CD14-positive monocyte (primary cell): ENCODE measurements at regions not wholly inside any gene's neighbourhood (a gene's known extent, or its start where the extent isn't known, plus 50 kb on each side); places are given as distances from the start of the nearest gene placed in this dataset.

ENCODE experiments used
- DNase-seq, 3 donors: peaks; one replicate each; pipeline ENCODE4 v3.0.0-alpha.2; 2011 to 2022
- H2AFZ ChIP-seq: 2 replicates; pipeline ENCODE4 v1.6.0; 2012; ENCODE audit warnings: mild to moderate bottlenecking, low read depth, low read length, inconsistent platforms; ENCODE audit not compliant: insufficient read depth, poor library complexity, severe bottlenecking
- H3K27ac ChIP-seq, 2 donors: 1 replicate in 1 of 2; 2 replicates in 1 of 2; pipeline ENCODE4 v1.5.1; 2012 to 2013; ENCODE audit warnings: low read length in 2 of 2, control low read depth in 1 of 2, inconsistent platforms in 1 of 2, low read depth in 1 of 2, mild to moderate bottlenecking in 1 of 2
- H3K27me3 ChIP-seq, 2 donors: one replicate each; pipeline versions ENCODE4 v1.6.0 to v1.6.1; 2011 to 2013; ENCODE audit warnings: low read length in 2 of 2; ENCODE audit not compliant: control insufficient read depth in 2 of 2, insufficient read depth in 2 of 2
- H3K36me3 ChIP-seq, 2 donors: replicated peaks in 1 of 2; 1 replicate in 1 of 2; 2 replicates in 1 of 2; pipeline versions ENCODE4 v1.5.1 to v1.6.1; 2012 to 2013; ENCODE audit warnings: low read length in 2 of 2, control low read depth in 1 of 2, inconsistent platforms in 1 of 2, mild to moderate bottlenecking in 1 of 2; ENCODE audit not compliant: insufficient read depth in 2 of 2, control insufficient read depth in 1 of 2
- H3K4me1 ChIP-seq, 2 donors: 1 replicate in 1 of 2; 2 replicates in 1 of 2; pipeline versions ENCODE4 v1.5.1 to v1.6.1; 2012 to 2013; ENCODE audit warnings: low read length in 2 of 2, control low read depth in 1 of 2, inconsistent platforms in 1 of 2, mild to moderate bottlenecking in 1 of 2, moderate library complexity in 1 of 2; ENCODE audit not compliant: insufficient read depth in 2 of 2, control insufficient read depth in 1 of 2
- H3K4me2 ChIP-seq: replicated peaks from 2 replicates; pipeline ENCODE3; 2012; ENCODE audit warnings: low read length, moderate library complexity, mild to moderate bottlenecking; ENCODE audit not compliant: poor library complexity, severe bottlenecking; ENCODE audit errors: extremely low read depth
- H3K4me3 ChIP-seq, 3 experiments: fragments of 200-600 bp in 1 of 3; sonication (generic) in 1 of 3; replicated peaks in 1 of 3; 1 replicate in 2 of 3; 2 replicates in 1 of 3; pipeline ENCODE4 v1.5.1; 2011 to 2013; ENCODE audit warnings: low read length in 3 of 3, mild to moderate bottlenecking in 3 of 3, control low read depth in 2 of 3, low read depth in 2 of 3, inconsistent platforms in 1 of 3, moderate library complexity in 1 of 3
- H3K79me2 ChIP-seq: 2 replicates; pipeline ENCODE4 v1.6.0; 2012; ENCODE audit warnings: mild to moderate bottlenecking, control low read depth, inconsistent platforms, low read length, moderate library complexity; ENCODE audit not compliant: insufficient read depth
- H3K9ac ChIP-seq: 2 replicates; pipeline ENCODE4 v1.6.0; 2017; ENCODE audit warnings: low read length, mild to moderate bottlenecking; ENCODE audit not compliant: insufficient read depth, poor library complexity, severe bottlenecking
- H3K9me3 ChIP-seq, 2 donors: replicated peaks in 1 of 2; 1 replicate in 1 of 2; 2 replicates in 1 of 2; pipeline versions ENCODE4 v1.5.1 to v1.6.1; 2012 to 2013; ENCODE audit warnings: low read length in 2 of 2, control low read depth in 1 of 2; ENCODE audit not compliant: control insufficient read depth in 1 of 2, insufficient read depth in 1 of 2
- H4K20me1 ChIP-seq: 2 replicates; pipeline ENCODE4 v1.6.0; 2012; ENCODE audit warnings: mild to moderate bottlenecking, low read length, control low read depth, moderate library complexity; ENCODE audit not compliant: insufficient read depth
- H3K27ac Mint-ChIP-seq, 7 donors: one replicate each; pipeline ENCODE4 v1.8.0; 2020; ENCODE audit warnings: mild to moderate bottlenecking in 7 of 7, mixed read lengths in 7 of 7, moderate library complexity in 6 of 7, inconsistent platforms in 2 of 7
- H3K27me3 Mint-ChIP-seq, 3 donors: one replicate each; pipeline ENCODE4 v1.8.0; 2021 to 2022; ENCODE audit warnings: low read depth in 3 of 3, mild to moderate bottlenecking in 3 of 3, mixed read lengths in 3 of 3, moderate library complexity in 3 of 3, inconsistent platforms in 1 of 3
- H3K36me3 Mint-ChIP-seq, 2 donors: one replicate each; pipeline ENCODE4 v1.8.0; 2020; ENCODE audit warnings: mixed read lengths in 2 of 2, inconsistent platforms in 1 of 2, mild to moderate bottlenecking in 1 of 2
- H3K4me1 Mint-ChIP-seq: one replicate; pipeline ENCODE4 v1.8.0; 2020; ENCODE audit warnings: mild to moderate bottlenecking, mixed read lengths
- H3K4me3 Mint-ChIP-seq, 2 donors: one replicate each; pipeline ENCODE4 v1.8.0; 2020; ENCODE audit warnings: mild to moderate bottlenecking in 2 of 2, mixed read lengths in 2 of 2, moderate library complexity in 1 of 2
- H3K9me3 Mint-ChIP-seq, 7 donors: one replicate each; pipeline ENCODE4 v1.8.0; 2020 to 2022; ENCODE audit warnings: mixed read lengths in 7 of 7, mild to moderate bottlenecking in 6 of 7, moderate library complexity in 6 of 7, inconsistent platforms in 2 of 7
- WGBS: methylation state at CpG from one replicate; pipeline ENCODE4 v1.1.5; 2013; ENCODE audit warnings: missing lambda C conversion rate; ENCODE audit not compliant: insufficient coverage; 5-methylcytosine and 5-hydroxymethylcytosine counted together
- intact Hi-C, 2 donors: fragments of 100-400 bp; cut with micrococcal nuclease; formaldehyde crosslinking; loops; one replicate each; pipeline versions ENCODE4 v1.15.0 to v1.15.1; 2023
- TF ChIP-seq, protein P1 (sequence below): fragments of 200-600 bp; IDR thresholded peaks from one replicate; pipeline ENCODE4 v1.8.0; 2022; ENCODE audit warnings: antibody characterized with exemption, mild to moderate bottlenecking

DNA sequence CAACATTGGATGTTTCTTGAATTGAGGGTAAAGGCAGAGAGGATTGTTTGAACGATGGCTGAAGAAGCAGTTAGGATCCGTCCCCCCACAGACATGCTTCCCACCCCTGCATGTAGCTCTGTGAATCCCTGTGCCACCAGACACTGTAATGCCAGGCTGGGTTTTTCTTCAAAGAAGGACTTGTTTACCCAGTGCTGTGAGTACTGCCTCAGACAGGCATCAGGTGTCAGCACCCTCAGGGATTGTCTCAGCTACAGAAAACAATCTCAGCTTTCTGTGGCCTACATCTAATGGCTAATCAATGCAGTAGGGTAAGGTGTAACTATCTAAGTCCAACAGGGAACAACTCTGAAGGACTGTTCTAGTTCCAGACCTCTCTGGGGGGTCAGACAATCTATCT is 853.0 kb upstream of the EPHA7 start:
- WGBS, result no CpG with 5 or more reads among the region's 2 CpGs
- no peaks in the 10 kb centered on the region for H3K4me1 ChIP-seq

DNA sequence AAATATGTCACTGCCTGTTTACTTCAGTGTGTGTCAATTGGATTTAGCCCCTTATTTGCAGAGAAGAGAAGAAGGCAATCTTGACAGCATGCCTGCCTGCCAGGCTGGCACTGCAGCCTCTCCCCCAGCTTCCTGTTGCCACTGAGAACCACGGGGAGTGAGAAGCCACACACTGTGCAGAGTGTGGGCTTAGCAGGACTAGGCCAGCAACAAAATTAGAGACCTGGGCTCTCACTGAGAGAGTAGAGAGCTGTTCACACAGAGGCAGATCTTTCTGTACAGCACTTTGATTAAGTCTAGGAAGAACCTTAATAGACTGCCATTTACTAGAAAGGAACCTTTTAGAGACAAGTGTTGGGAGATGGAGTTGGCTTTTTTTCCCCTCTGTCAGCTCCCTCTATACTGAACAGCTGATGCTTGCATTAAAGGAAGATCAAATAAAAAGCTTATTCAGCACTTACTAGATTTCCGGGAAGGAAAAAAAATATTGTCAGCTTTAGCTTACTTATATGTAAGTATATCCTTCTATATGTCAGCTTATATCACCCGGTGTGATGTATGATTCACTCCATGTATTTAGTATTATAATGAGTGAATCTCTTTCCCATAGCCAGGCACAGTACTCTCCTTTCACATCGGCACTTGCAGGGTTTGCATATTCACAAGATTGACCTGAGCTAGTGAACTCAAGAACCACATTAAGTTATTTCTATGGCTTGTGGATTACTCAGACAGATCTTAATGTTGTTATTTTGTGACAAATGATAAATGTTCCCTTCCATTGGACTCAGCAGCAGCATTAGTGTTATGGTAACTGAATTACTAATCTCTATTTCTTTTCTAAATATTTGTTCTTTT is 851.0 kb upstream of the EPHA7 start:
- H4K20me1 ChIP-seq, result no peaks in the 10 kb centered on the region
- H2AFZ ChIP-seq, result no peak overlapping the region

More for the DNA sequence above, 853.0 kb upstream of the EPHA7 start:
- no peaks in the 10 kb centered on the region for H3K79me2 ChIP-seq
- H3K9me3 Mint-ChIP-seq, result peaks cover 0 to 8% (median 0%) of the 10 kb centered on the region in 7 donors
- DNase-seq, result no peak
- H3K4me2 ChIP-seq, result no peak overlapping the region
- H3K4me3 Mint-ChIP-seq, result no peak overlapping the region
- H3K9ac ChIP-seq, result no peak overlapping the region
- no peak overlapping the region for H2AFZ ChIP-seq
- H3K27ac Mint-ChIP-seq, result no peak overlapping the region
- no peaks in the 10 kb centered on the region for H3K36me3 Mint-ChIP-seq
- H3K4me1 Mint-ChIP-seq, result no peaks in the 10 kb centered on the region
- H3K27me3 Mint-ChIP-seq, result no peaks in the 10 kb centered on the region
- H3K27me3 ChIP-seq, result no peaks in the 10 kb centered on the region
- TF ChIP-seq, protein P1, sequence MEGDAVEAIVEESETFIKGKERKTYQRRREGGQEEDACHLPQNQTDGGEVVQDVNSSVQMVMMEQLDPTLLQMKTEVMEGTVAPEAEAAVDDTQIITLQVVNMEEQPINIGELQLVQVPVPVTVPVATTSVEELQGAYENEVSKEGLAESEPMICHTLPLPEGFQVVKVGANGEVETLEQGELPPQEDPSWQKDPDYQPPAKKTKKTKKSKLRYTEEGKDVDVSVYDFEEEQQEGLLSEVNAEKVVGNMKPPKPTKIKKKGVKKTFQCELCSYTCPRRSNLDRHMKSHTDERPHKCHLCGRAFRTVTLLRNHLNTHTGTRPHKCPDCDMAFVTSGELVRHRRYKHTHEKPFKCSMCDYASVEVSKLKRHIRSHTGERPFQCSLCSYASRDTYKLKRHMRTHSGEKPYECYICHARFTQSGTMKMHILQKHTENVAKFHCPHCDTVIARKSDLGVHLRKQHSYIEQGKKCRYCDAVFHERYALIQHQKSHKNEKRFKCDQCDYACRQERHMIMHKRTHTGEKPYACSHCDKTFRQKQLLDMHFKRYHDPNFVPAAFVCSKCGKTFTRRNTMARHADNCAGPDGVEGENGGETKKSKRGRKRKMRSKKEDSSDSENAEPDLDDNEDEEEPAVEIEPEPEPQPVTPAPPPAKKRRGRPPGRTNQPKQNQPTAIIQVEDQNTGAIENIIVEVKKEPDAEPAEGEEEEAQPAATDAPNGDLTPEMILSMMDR, result no peak
- no peak overlapping the region for H3K4me3 ChIP-seq
- H3K36me3 ChIP-seq, result no peaks in the 10 kb centered on the region
- H3K9me3 ChIP-seq, result no peaks in the 10 kb centered on the region
- no peak overlapping the region for H3K27ac ChIP-seq
- intact Hi-C loops, result no loop called here
- no peaks in the 10 kb centered on the region for H4K20me1 ChIP-seq

More for the DNA sequence above, 851.0 kb upstream of the EPHA7 start:
- Histone ChIP-seq H3K4me3 (no peak overlapping the region), H3K4me1 (no peaks in the 10 kb centered on the region), H3K4me2 (no peak overlapping the region), H3K27ac (no peak overlapping the region), H3K27me3 (no peaks in the 10 kb centered on the region), H3K9ac (no peak overlapping the region), H3K9me3 (no peaks in the 10 kb centered on the region), H3K36me3 (no peaks in the 10 kb centered on the region), H3K79me2 (no peaks in the 10 kb centered on the region)
- no peak for DNase-seq
- intact Hi-C loops, result no loop called here
- Mint-ChIP-seq H3K4me3 (no peak overlapping the region), H3K36me3 (no peaks in the 10 kb centered on the region), H3K9me3 (peaks cover 0 to 8% (median 0%) of the 10 kb centered on the region in 7 donors), H3K4me1 (no peaks in the 10 kb centered on the region), H3K27me3 (no peaks in the 10 kb centered on the region), H3K27ac (no peak overlapping the region)
- WGBS, result 0% methylated on average over 1 of the region's 4 CpGs
- TF ChIP-seq, protein P1, result no peak
